Ascending aorta (tissue), 2 donors: ENCODE measurements at regions not wholly inside any gene's neighbourhood (a gene's known extent, or its start where the extent isn't known, plus 50 kb on each side); places are given as distances from the start of the nearest gene placed in this dataset.

Experiments
- DNase-seq, 2 donors: peaks; one replicate each; pipeline ENCODE4 v3.0.0-alpha.2; 2019; ENCODE audit warnings: low spot score in 2 of 2
- H3K27ac ChIP-seq, 2 donors: fragments of 200-600 bp; sonication (generic); one replicate each; pipeline ENCODE4 v1.5.1; 2016 to 2017; ENCODE audit warnings: mild to moderate bottlenecking in 1 of 2
- H3K27me3 ChIP-seq: fragments of 200-600 bp; sonication (generic); one replicate; pipeline ENCODE4 v1.5.1; 2017
- H3K36me3 ChIP-seq, 2 donors: fragments of 200-600 bp; sonication (generic); one replicate each; pipeline ENCODE4 v1.5.1; 2016
- H3K4me1 ChIP-seq, 2 donors: fragments of 200-600 bp; sonication (generic); one replicate each; pipeline ENCODE4 v1.5.1; 2016 to 2017; ENCODE audit warnings: mild to moderate bottlenecking in 1 of 2
- H3K4me3 ChIP-seq, 2 donors: fragments of 200-600 bp; sonication (generic); one replicate each; pipeline ENCODE4 v1.5.1; 2016 to 2017; ENCODE audit warnings: mild to moderate bottlenecking in 1 of 2
- H3K9me3 ChIP-seq, 2 donors: fragments of 200-600 bp; sonication (generic); one replicate each; pipeline ENCODE4 v1.5.1; 2016
- CTCF ChIP-seq, 3 experiments: fragments of 200-600 bp in 2 of 3; fragments of 450-650 bp in 1 of 3; sonication (generic) in 2 of 3; IDR thresholded peaks; one replicate each; pipeline ENCODE4 v1.5.1; 2016 to 2019; ENCODE audit warnings: antibody characterized with exemption in 3 of 3, mild to moderate bottlenecking in 1 of 3, moderate library complexity in 1 of 3
- intact Hi-C: fragments of 100-400 bp; cut with DNase I; formaldehyde crosslinking; loops from one replicate; pipeline ENCODE4 v1.15.1; 2023

DNA sequence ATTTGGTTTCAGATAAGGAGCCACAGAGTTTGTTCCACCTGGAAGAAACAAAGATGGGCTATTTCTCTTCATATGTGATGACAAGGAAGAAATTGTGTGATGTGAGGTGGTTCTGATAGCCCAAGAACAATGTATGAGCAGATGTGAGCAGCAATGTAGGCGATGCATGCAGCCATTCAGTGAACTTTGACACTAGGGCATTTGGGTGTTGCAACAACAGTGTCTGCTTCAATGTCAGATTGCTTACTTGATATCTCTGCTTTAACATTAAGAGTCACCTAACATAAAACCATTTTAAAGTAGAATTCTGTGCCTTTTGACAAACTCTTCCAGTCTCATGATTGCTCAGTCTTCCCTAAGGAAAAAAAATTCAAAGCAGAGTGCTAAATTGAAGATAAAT, 865.4 kb downstream of the SLITRK6 start:
- Histone ChIP-seq H3K36me3 (no peaks in the 10 kb centered on the region), H3K27me3 (no peaks in the 10 kb centered on the region), H3K4me3 (no peak overlapping the region), H3K4me1 (no peaks in the 10 kb centered on the region), H3K27ac (no peak overlapping the region), H3K9me3 (no peaks in the 10 kb centered on the region)
- DNase-seq = no peak
- intact Hi-C loops = no loop called here
- no peak for TF ChIP-seq CTCF (IDR thresholded peaks at IDR 0.05)

DNA sequence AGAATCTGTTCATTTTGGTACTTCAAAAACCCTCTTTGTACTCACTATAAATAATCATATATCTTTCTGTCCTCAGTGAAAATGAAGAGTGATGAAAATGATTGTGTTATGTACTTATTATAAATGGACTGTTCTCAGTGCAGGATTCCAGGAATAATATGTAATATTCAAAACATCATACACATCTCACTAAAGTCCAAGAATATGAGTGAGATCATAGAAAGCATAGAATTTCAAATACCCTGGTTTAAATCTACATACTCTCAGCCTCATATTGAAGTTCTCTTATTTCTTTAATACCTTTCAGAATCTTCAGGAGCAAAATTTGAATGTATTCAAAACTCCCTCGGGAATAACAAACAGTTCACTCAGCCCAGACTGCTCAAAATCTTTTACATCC, 868.0 kb downstream of the SLITRK6 start:
- no peaks in the 10 kb centered on the region for H3K36me3 ChIP-seq
- H3K27me3 ChIP-seq = no peaks in the 10 kb centered on the region
- H3K4me1 ChIP-seq = no peaks in the 10 kb centered on the region
- no peak overlapping the region for H3K4me3 ChIP-seq
- TF ChIP-seq CTCF (IDR thresholded peaks at IDR 0.05) = no peak
- intact Hi-C loops = no loop called here
- DNase-seq = no peak
- H3K27ac ChIP-seq = no peak overlapping the region
- no peaks in the 10 kb centered on the region for H3K9me3 ChIP-seq

- intact Hi-C loops = no loop called here
- H3K4me1 ChIP-seq = no peaks in the 10 kb centered on the region
- no peaks in the 10 kb centered on the region for H3K36me3 ChIP-seq
- no peak for DNase-seq
- H3K9me3 ChIP-seq = no peaks in the 10 kb centered on the region
- H3K4me3 ChIP-seq = no peak overlapping the region
- H3K27ac ChIP-seq = no peak overlapping the region
- no peak for TF ChIP-seq CTCF (IDR thresholded peaks at IDR 0.05)
- no peaks in the 10 kb centered on the region for H3K27me3 ChIP-seq
These were observed 871.6 kb downstream of the SLITRK6 start for GRCh38 chr13:84927442-84928169.

DNA sequence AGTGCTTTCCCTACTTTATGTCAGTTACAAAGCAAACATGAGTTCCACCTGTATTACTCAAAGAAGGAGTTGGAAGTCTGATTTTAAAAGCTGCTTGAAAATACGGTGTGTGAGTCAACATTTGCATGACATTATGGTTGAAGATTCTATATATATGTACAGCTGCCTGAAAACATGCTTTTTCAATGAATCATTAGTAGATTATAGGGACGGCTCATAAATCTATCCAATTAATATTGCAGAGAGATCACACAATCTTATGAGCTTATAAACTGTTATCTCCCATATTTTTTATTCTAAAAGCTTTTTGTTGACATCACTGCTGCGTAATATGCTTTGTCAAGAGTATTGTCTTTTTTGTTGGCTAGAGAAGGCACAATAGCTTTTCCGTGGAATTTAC, 873.8 kb downstream of the SLITRK6 start:
- no peak overlapping the region for H3K27ac ChIP-seq
- no peaks in the 10 kb centered on the region for H3K27me3 ChIP-seq
- intact Hi-C loops = no loop called here
- H3K36me3 ChIP-seq = no peaks in the 10 kb centered on the region
- DNase-seq = no peak
- TF ChIP-seq CTCF (IDR thresholded peaks at IDR 0.05) = no peak
- no peaks in the 10 kb centered on the region for H3K9me3 ChIP-seq
- no peak overlapping the region for H3K4me3 ChIP-seq
- H3K4me1 ChIP-seq = no peaks in the 10 kb centered on the region

DNA sequence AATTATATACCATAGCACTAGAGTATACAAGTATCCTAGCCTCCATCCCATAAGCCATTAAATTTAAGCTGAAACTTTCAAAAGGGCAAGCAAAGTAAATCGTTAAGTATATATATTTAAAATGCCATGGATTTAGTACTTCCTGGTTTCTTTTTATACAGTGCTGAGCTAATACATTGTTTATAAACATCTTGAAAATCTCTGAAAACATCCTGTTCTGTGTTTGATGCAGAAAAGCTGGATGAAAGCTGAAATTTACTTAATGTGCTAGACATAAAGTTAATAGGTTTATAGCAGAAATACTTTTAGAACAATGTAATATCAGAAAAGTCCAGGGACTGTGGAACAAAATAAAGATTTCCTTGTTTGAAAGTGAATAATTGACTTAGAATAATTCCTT, 875.4 kb downstream of the SLITRK6 start:
- no peaks in the 10 kb centered on the region for H3K27me3 ChIP-seq
- H3K4me3 ChIP-seq = no peak overlapping the region
- no peak overlapping the region for H3K27ac ChIP-seq
- no peaks in the 10 kb centered on the region for H3K4me1 ChIP-seq
- no peaks in the 10 kb centered on the region for H3K9me3 ChIP-seq
- intact Hi-C loops = no loop called here
- DNase-seq = no peak
- no peak for TF ChIP-seq CTCF (IDR thresholded peaks at IDR 0.05)
- no peaks in the 10 kb centered on the region for H3K36me3 ChIP-seq
